PC-9 (cell line): ENCODE measurements at regions not wholly inside any gene's neighbourhood (a gene's known extent, or its start where the extent isn't known, plus 50 kb on each side); places are given as distances from the start of the nearest gene placed in this dataset.

Experiments used
- EZH2 ChIP-seq: fragments of 200-600 bp; sonication (generic); IDR thresholded peaks from 2 replicates; pipeline ENCODE4 v1.8.0; 2017; ENCODE audit warnings: antibody characterized with exemption, low read depth
- TF ChIP-seq, protein P1 (sequence below): fragments of 200-600 bp; sonication (generic); conservative IDR thresholded peaks from 2 replicates; pipeline ENCODE4 v1.6.1; 2017; ENCODE audit warnings: mixed run types, antibody characterized with exemption, mild to moderate bottlenecking, moderate library complexity

DNA sequence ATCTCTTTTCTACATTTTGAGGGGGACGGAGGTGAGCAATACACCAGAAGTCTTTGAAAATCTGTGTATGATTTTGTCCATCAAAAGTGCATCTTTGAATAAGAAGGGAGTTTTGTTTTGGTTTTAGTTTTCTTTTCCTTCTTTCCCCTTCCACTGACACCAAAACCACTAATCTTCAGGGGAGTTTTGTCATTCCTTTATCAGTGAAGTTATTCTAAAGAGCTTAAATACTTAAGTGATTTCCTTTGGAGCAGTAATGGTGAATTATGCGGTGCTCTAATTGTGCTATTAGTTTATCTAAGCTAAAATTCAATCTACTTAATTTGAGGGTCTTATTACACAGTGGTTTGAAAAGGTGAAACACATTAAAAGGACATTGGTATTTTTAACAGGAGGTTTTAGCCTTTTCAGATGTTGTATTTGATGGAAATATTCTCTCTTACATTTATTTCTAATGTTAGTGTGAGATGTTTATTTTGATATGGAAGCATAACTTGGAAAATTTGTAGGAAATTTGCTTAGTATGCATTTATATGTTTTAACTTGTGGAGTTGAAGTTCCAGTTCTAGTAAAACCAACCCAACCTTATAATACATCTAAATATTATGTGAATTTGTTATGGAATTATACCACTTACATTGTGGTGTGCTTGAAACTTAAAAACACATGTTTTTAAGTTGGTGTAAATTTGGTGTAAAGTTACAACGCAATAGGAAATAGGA, 124.9 kb downstream of the PCDH7 start:
- TF ChIP-seq, protein P1, sequence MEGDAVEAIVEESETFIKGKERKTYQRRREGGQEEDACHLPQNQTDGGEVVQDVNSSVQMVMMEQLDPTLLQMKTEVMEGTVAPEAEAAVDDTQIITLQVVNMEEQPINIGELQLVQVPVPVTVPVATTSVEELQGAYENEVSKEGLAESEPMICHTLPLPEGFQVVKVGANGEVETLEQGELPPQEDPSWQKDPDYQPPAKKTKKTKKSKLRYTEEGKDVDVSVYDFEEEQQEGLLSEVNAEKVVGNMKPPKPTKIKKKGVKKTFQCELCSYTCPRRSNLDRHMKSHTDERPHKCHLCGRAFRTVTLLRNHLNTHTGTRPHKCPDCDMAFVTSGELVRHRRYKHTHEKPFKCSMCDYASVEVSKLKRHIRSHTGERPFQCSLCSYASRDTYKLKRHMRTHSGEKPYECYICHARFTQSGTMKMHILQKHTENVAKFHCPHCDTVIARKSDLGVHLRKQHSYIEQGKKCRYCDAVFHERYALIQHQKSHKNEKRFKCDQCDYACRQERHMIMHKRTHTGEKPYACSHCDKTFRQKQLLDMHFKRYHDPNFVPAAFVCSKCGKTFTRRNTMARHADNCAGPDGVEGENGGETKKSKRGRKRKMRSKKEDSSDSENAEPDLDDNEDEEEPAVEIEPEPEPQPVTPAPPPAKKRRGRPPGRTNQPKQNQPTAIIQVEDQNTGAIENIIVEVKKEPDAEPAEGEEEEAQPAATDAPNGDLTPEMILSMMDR = no peak
- no peak for TF ChIP-seq EZH2
